B cell (primary cell): ENCODE measurements at regions not wholly inside any gene's neighbourhood (a gene's known extent, or its start where the extent isn't known, plus 50 kb on each side); places are given as distances from the start of the nearest gene placed in this dataset.

Source experiments
- ATAC-seq: fragments of 200-7000 bp; cut with Tn5 transposase; one replicate; pipeline ENCODE4 v1.10.0; 2021; ENCODE audit warnings: low read depth, mild to moderate bottlenecking, moderate number of reproducible peaks, moderate library complexity
- CTCF ChIA-PET: fragments of 350-600 bp; sonication (Branson Sonifier 250); formaldehyde crosslinking; loops from one replicate; lab custom pipeline; 2021; ENCODE audit warnings: antibody characterized with exemption, inconsistent platforms; lab: Charles Lee
- POLR2A ChIA-PET: fragments of 350-600 bp; sonication (Branson Sonifier 250); formaldehyde crosslinking; loops from one replicate; lab custom pipeline; 2021; ENCODE audit warnings: antibody characterized with exemption; lab: Charles Lee
- DNase-seq: peaks from one replicate; pipeline ENCODE4 v3.0.0; 2013
- H2AFZ ChIP-seq: 2 replicates; pipeline ENCODE4 v1.6.1; 2012; ENCODE audit warnings: mild to moderate bottlenecking, low read depth, low read length; ENCODE audit not compliant: insufficient read depth, poor library complexity, severe bottlenecking
- H3K27ac ChIP-seq, 2 donors: 1 replicate in 1 of 2; 2 replicates in 1 of 2; pipeline ENCODE4 v1.5.1; 2012 to 2013; ENCODE audit warnings: low read length in 2 of 2, mild to moderate bottlenecking in 2 of 2, moderate library complexity in 1 of 2
- H3K27me3 ChIP-seq, 4 experiments: fragments of 200-600 bp in 1 of 4; sonication (generic) in 1 of 4; replicated peaks in 1 of 4; 1 replicate in 2 of 4; 2 replicates in 2 of 4; pipeline versions ENCODE4 v1.6.1 to v1.7.0; 2013 to 2016; ENCODE audit warnings: low read length in 3 of 4, mild to moderate bottlenecking in 2 of 4, mixed read lengths in 1 of 4, moderate library complexity in 1 of 4; ENCODE audit not compliant: insufficient read depth in 4 of 4, control insufficient read depth in 3 of 4; ENCODE audit errors: control extremely low read depth in 1 of 4
- H3K36me3 ChIP-seq, 2 experiments: replicated peaks in 1 of 2; 1 replicate in 1 of 2; 2 replicates in 1 of 2; pipeline versions ENCODE4 v1.6.1 to v1.7.1; 2013; ENCODE audit warnings: low read length in 1 of 2; ENCODE audit not compliant: insufficient read depth in 2 of 2, control insufficient read depth in 1 of 2; ENCODE audit errors: control extremely low read depth in 1 of 2, extremely low read depth in 1 of 2
- H3K4me1 ChIP-seq, 2 donors: fragments of 200-600 bp in 1 of 2; sonication (generic) in 1 of 2; 1 replicate in 1 of 2; 2 replicates in 1 of 2; pipeline versions ENCODE4 v1.5.1 to v1.6.1; 2013 to 2017; ENCODE audit warnings: low read length in 2 of 2; ENCODE audit not compliant: control insufficient read depth in 2 of 2, insufficient read depth in 2 of 2
- H3K4me2 ChIP-seq: replicated peaks from 2 replicates; pipeline ENCODE3; 2012; ENCODE audit warnings: mild to moderate bottlenecking, low read depth, low read length; ENCODE audit not compliant: poor library complexity, severe bottlenecking
- H3K4me3 ChIP-seq, 5 experiments: fragments of 200-600 bp in 1 of 5; sonication (generic) in 1 of 5; 1 replicate in 3 of 5; 2 replicates in 2 of 5; pipeline versions ENCODE4 v1.5.1 to v1.7.0; 2011 to 2016; ENCODE audit warnings: low read length in 4 of 5, mild to moderate bottlenecking in 4 of 5, low read depth in 2 of 5, control low read depth in 1 of 5, moderate library complexity in 1 of 5; ENCODE audit not compliant: insufficient read depth in 1 of 5; ENCODE audit errors: control extremely low read depth in 1 of 5, extremely low read depth in 1 of 5
- H3K79me2 ChIP-seq: fragments of 200-600 bp; sonication (generic); one replicate; pipeline ENCODE4 v1.6.0; 2016; ENCODE audit warnings: low read length; ENCODE audit not compliant: control insufficient read depth, insufficient read depth
- H3K9ac ChIP-seq: fragments of 200-600 bp; sonication (generic); 2 replicates; pipeline ENCODE4 v1.6.1; 2017; ENCODE audit warnings: mild to moderate bottlenecking, low read length, moderate library complexity
- H3K9me3 ChIP-seq, 3 donors: one replicate each; pipeline versions ENCODE4 v1.6.1 to v1.7.1; 2013; ENCODE audit warnings: low read length in 2 of 3; ENCODE audit not compliant: control insufficient read depth in 2 of 3, insufficient read depth in 1 of 3; ENCODE audit errors: control extremely low read depth in 1 of 3
- H4K20me1 ChIP-seq: 2 replicates; pipeline ENCODE4 v1.6.0; 2012; ENCODE audit warnings: mild to moderate bottlenecking, low read length; ENCODE audit not compliant: insufficient read depth, control insufficient read depth, poor library complexity, severe bottlenecking
- H3K27ac Mint-ChIP-seq: one replicate; pipeline ENCODE4 v1.8.0; 2021; ENCODE audit warnings: mixed read lengths
- H3K27me3 Mint-ChIP-seq: one replicate; pipeline ENCODE4 v1.8.0; 2021; ENCODE audit warnings: mixed read lengths
- H3K4me1 Mint-ChIP-seq: one replicate; pipeline ENCODE4 v1.8.0; 2021; ENCODE audit warnings: mixed read lengths
- H3K4me3 Mint-ChIP-seq: one replicate; pipeline ENCODE4 v1.8.0; 2021; ENCODE audit warnings: mixed read lengths
- H3K9me3 Mint-ChIP-seq: one replicate; pipeline ENCODE4 v1.8.0; 2022; ENCODE audit warnings: mixed read lengths; ENCODE audit not compliant: insufficient read depth
- EZH2 ChIP-seq: IDR thresholded peaks from 2 replicates; pipeline ENCODE4 v1.6.1; 2012; ENCODE audit warnings: borderline replicate concordance, low read depth, mild to moderate bottlenecking, moderate library complexity, low read length; ENCODE audit not compliant: insufficient read depth, poor library complexity, severe bottlenecking
- WGBS: methylation state at CpG from one replicate; pipeline ENCODE4 v1.1.5; 2013; ENCODE audit warnings: missing lambda C conversion rate; ENCODE audit not compliant: insufficient coverage; 5-methylcytosine and 5-hydroxymethylcytosine counted together
- intact Hi-C: fragments of 100-400 bp; cut with micrococcal nuclease; formaldehyde crosslinking; loops from one replicate; pipeline ENCODE4 v1.10.0; 2022
- TF ChIP-seq, protein P1 (sequence below): fragments of 200-600 bp; IDR thresholded peaks from one replicate; pipeline ENCODE4 v1.8.0; 2022; ENCODE audit warnings: antibody characterized with exemption, mild to moderate bottlenecking

DNA sequence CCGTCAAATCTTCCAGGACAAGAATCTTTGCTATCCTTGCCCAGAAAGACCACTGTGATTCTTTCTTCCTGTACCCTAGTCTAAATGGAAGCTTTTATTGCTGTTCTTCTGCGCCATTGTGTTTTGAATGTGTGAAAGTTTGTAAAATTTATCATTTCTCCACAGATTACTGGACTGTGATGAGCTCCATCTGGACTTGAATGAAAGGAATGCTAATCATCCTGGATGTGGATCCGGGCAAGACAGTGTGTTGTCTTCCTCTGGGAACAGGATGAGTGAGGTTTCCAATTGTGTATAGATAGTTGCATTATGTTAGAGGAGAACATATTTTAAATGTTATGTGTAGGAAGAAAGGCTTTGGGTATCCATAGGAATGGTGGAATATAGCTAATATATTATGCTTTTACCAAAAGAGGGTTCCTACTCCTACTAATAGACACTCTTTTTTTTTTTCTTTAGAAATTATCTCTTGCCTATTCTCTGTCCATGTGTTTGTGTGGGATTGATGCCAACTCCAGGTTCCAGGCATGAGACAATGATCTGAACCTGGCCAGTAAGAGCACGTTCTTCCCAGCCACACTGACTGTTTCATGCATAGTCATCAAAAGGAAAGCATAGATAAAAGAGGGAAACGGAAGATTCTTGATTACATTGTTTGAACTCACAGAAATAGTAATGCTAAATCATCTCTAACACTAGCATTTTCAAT, 803.6 kb upstream of the ADGRL3 start:
- ATAC-seq (no peak), DNase-seq (no peak)
- peaks cover 2% of the 10 kb centered on the region for H3K9me3 Mint-ChIP-seq
- Histone ChIP-seq H3K9me3 (no peaks in the 10 kb centered on the region), H3K9ac (no peak overlapping the region), H2AFZ (no peak overlapping the region), H4K20me1 (no peaks in the 10 kb centered on the region), H3K27ac (no peak overlapping the region), H3K4me3 (no peak overlapping the region), H3K36me3 (no peaks in the 10 kb centered on the region), H3K79me2 (no peaks in the 10 kb centered on the region), H3K27me3 (no peaks in the 10 kb centered on the region), H3K4me2 (no peak overlapping the region), H3K4me1 (no peaks in the 10 kb centered on the region)
- intact Hi-C loops: no loop called here
- TF ChIP-seq EZH2: no peak
- TF ChIP-seq, protein P1, sequence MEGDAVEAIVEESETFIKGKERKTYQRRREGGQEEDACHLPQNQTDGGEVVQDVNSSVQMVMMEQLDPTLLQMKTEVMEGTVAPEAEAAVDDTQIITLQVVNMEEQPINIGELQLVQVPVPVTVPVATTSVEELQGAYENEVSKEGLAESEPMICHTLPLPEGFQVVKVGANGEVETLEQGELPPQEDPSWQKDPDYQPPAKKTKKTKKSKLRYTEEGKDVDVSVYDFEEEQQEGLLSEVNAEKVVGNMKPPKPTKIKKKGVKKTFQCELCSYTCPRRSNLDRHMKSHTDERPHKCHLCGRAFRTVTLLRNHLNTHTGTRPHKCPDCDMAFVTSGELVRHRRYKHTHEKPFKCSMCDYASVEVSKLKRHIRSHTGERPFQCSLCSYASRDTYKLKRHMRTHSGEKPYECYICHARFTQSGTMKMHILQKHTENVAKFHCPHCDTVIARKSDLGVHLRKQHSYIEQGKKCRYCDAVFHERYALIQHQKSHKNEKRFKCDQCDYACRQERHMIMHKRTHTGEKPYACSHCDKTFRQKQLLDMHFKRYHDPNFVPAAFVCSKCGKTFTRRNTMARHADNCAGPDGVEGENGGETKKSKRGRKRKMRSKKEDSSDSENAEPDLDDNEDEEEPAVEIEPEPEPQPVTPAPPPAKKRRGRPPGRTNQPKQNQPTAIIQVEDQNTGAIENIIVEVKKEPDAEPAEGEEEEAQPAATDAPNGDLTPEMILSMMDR: no peak
- no peaks in the 10 kb centered on the region for H3K4me1 Mint-ChIP-seq
- ChIA-PET CTCF (no interaction called here), POLR2A (no interaction called here)
- 67% methylated on average over 1 of the region's 5 CpGs for WGBS
- no peak overlapping the region for H3K4me3 Mint-ChIP-seq
- no peak overlapping the region for H3K27ac Mint-ChIP-seq
- H3K27me3 Mint-ChIP-seq: no peaks in the 10 kb centered on the region

DNA sequence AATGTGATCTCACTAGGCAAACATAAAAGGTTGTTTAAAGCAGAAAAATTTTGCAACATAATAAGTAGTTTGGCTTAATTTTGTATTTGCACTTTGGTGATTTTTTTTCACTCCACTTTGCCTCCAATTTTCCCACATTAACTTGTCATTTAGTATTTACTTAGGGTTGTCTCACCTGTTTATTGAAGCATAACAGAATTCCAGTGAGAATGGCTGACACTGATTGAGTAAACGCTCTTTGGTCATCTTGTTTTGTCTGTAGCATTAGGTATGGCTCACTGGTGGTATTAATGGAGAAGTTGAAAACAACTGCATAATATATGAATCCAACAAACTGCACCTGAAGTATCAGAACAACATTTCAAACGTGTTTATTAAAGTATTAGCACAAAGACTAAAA, 799.5 kb upstream of the ADGRL3 start:
- no peak overlapping the region for H3K27ac Mint-ChIP-seq
- Histone ChIP-seq H3K4me1 (no peaks in the 10 kb centered on the region), H3K79me2 (no peaks in the 10 kb centered on the region), H3K4me3 (no peak overlapping the region), H3K9me3 (peaks cover 0 to 8% (median 0%) of the 10 kb centered on the region in 3 donors), H2AFZ (no peak overlapping the region), H4K20me1 (no peaks in the 10 kb centered on the region), H3K27ac (no peak overlapping the region), H3K9ac (no peak overlapping the region), H3K36me3 (no peaks in the 10 kb centered on the region), H3K4me2 (no peak overlapping the region), H3K27me3 (no peaks in the 10 kb centered on the region)
- DNase-seq (no peak), ATAC-seq (no peak)
- TF ChIP-seq EZH2: no peak
- TF ChIP-seq, protein P1: no peak
- no peaks in the 10 kb centered on the region for H3K9me3 Mint-ChIP-seq
- no peak overlapping the region for H3K4me3 Mint-ChIP-seq
- H3K4me1 Mint-ChIP-seq: no peaks in the 10 kb centered on the region
- WGBS: no CpG with 5 or more reads among the region's 2 CpGs
- ChIA-PET CTCF (no interaction called here), POLR2A (no interaction called here)
- H3K27me3 Mint-ChIP-seq: no peaks in the 10 kb centered on the region
- intact Hi-C loops: no loop called here
